ENCODE measurements at regions not wholly inside any gene's neighbourhood (a gene's known extent, or its start where the extent isn't known, plus 50 kb on each side); places are given as distances from the start of the nearest gene placed in this dataset.

- TF ChIP-seq POLR2A (IDR thresholded peaks at IDR 0.05; ENCODE audit: low read length) (no peak), GATA1 (IDR thresholded peaks at IDR 0.05; ENCODE audit: low read depth, low read length) (no peak)
Observed at GRCh38 chr21:22804151-22804550, 1805.9 kb downstream of the NCAM2 start.
